Adrenal gland (tissue), 9 donors: ENCODE measurements at regions not wholly inside any gene's neighbourhood (a gene's known extent, or its start where the extent isn't known, plus 50 kb on each side); places are given as distances from the start of the nearest gene placed in this dataset.

Experiments
- DNase-seq, 7 donors: peaks; one replicate each; pipeline ENCODE4 v3.0.0-alpha.2; 2019 to 2020
- H3K27ac ChIP-seq, 5 donors: fragments of 200-600 bp; sonication (generic) in 4 of 5; 1 replicate in 3 of 5; 2 replicates in 2 of 5; pipeline versions ENCODE4 v1.5.1 to v1.8.0; 2016 to 2020; ENCODE audit warnings: mild to moderate bottlenecking in 1 of 5
- H3K27me3 ChIP-seq: fragments of 200-600 bp; 2 replicates; pipeline ENCODE4 v1.8.0; 2021
- H3K36me3 ChIP-seq, 2 donors: fragments of 200-600 bp; replicated peaks in 1 of 2; 1 replicate in 1 of 2; 2 replicates in 1 of 2; pipeline versions ENCODE4 v1.5.1 to v1.8.0; 2018 to 2022
- H3K4me1 ChIP-seq, 2 donors: fragments of 200-600 bp; replicated peaks in 1 of 2; 1 replicate in 1 of 2; 2 replicates in 1 of 2; pipeline versions ENCODE4 v1.5.1 to v1.8.0; 2018 to 2021
- H3K4me3 ChIP-seq, 4 donors: fragments of 200-600 bp; sonication (generic) in 3 of 4; one replicate each; pipeline ENCODE4 v1.5.1; 2016 to 2018
- H3K9me3 ChIP-seq, 3 donors: fragments of 200-600 bp; sonication (generic) in 1 of 3; replicated peaks in 1 of 3; 1 replicate in 2 of 3; 2 replicates in 1 of 3; pipeline versions ENCODE4 v1.5.1 to v1.8.0; 2016 to 2021
- POLR2A ChIP-seq, 2 donors: fragments of 450-650 bp; IDR thresholded peaks; one replicate each; pipeline ENCODE4 v1.6.1; 2017; ENCODE audit warnings: antibody characterized with exemption in 2 of 2, mild to moderate bottlenecking in 2 of 2, moderate library complexity in 1 of 2
- WGBS, 4 donors: extraction: QIAGEN DNeasy Blood & Tissue Kit in 2 of 4; methylation state at CpG; one replicate each; pipeline versions ENCODE4 v1.1.5 to v1.1.7; 2013 to 2017; 5-methylcytosine and 5-hydroxymethylcytosine counted together
- intact Hi-C, 2 donors: fragments of 100-400 bp; cut with DNase I; formaldehyde crosslinking; loops; one replicate each; pipeline versions ENCODE4 v1.14.1 to v1.15.0; 2022 to 2023
- TF ChIP-seq, protein P1 (sequence below), 6 experiments: fragments of 450-650 bp in 4 of 6; fragments of 200-600 bp in 2 of 6; sonication (generic) in 1 of 6; IDR thresholded peaks; 1 replicate in 5 of 6; 2 replicates in 1 of 6; pipeline versions ENCODE4 v1.5.1 to v1.8.0; 2016 to 2021; ENCODE audit warnings: antibody characterized with exemption in 6 of 6, mild to moderate bottlenecking in 2 of 6, moderate library complexity in 1 of 6
- donor health status: healthy with polysubstance abuse.
- donor health status: Bipolar disorder and iron deficiency.
- donor health status: DM: yes; HTN: yes; CAD: no.
- donor health status: DM: no; HTN: no; CAD: no.
- donor health status: DM: no; HTN: no; CAD: no.

DNA sequence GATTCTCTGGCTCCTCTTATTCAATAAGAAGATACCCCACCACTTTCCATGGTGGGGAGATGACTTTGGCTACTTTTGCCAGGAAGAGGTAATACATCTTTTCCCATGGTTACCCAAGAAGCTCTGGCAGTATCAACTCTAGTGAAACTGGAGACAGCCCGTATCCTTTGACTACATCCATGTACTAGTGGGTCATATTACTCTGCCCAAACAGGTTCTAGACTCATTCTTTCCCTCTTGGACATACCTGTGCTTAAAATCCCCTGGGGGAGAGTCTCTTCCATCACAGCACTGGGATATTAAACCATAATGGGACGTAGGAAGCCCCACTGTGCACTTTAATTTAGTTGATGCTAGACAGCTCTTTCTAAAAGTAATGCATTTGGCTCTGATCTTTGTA, 144.7 kb upstream of the KLF12 start:
- no peaks in the 10 kb centered on the region for H3K27me3 ChIP-seq
- H3K27ac ChIP-seq = no peak overlapping the region
- DNase-seq = no peak
- H3K4me1 ChIP-seq = no peaks in the 10 kb centered on the region
- no peak overlapping the region for H3K4me3 ChIP-seq
- no peaks in the 10 kb centered on the region for H3K9me3 ChIP-seq
- no peaks in the 10 kb centered on the region for H3K36me3 ChIP-seq
- 85 to 94% (median 93%) methylated on average over 2 of the region's 2 CpGs for WGBS, 4 donors
- intact Hi-C loops = no loop called here
- TF ChIP-seq, protein P1, sequence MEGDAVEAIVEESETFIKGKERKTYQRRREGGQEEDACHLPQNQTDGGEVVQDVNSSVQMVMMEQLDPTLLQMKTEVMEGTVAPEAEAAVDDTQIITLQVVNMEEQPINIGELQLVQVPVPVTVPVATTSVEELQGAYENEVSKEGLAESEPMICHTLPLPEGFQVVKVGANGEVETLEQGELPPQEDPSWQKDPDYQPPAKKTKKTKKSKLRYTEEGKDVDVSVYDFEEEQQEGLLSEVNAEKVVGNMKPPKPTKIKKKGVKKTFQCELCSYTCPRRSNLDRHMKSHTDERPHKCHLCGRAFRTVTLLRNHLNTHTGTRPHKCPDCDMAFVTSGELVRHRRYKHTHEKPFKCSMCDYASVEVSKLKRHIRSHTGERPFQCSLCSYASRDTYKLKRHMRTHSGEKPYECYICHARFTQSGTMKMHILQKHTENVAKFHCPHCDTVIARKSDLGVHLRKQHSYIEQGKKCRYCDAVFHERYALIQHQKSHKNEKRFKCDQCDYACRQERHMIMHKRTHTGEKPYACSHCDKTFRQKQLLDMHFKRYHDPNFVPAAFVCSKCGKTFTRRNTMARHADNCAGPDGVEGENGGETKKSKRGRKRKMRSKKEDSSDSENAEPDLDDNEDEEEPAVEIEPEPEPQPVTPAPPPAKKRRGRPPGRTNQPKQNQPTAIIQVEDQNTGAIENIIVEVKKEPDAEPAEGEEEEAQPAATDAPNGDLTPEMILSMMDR (IDR thresholded peaks at IDR 0.05) = no peak
- TF ChIP-seq POLR2A (IDR thresholded peaks at IDR 0.05) = no peak

DNA sequence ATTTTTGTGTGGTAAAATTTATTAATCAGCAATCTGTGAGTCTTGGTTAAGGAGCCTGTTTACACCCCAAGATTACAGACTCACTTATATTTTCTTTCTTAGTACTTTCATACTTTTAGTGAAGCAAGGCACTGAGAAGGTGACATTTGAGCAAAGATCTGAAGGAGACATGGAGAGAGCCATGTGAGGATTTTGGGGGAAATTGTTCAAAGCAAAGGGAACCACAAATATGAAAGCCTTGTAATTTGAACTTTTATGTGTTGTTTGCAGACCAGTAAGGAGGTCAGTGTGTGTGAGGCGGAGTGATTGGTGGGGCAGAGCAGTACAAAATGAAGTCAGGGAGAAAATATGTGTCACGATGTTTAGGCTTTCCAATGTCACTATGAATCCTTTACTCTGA, 140.7 kb upstream of the KLF12 start:
- TF ChIP-seq, protein P1 (IDR thresholded peaks at IDR 0.05) = no peak
- TF ChIP-seq POLR2A (IDR thresholded peaks at IDR 0.05) = no peak
- intact Hi-C loops = no loop called here
- H3K27me3 ChIP-seq = no peaks in the 10 kb centered on the region
- no peaks in the 10 kb centered on the region for H3K4me1 ChIP-seq
- H3K4me3 ChIP-seq = no peak overlapping the region
- H3K9me3 ChIP-seq = peaks cover 0 to 5% (median 0%) of the 10 kb centered on the region in 3 donors
- DNase-seq = no peak
- H3K27ac ChIP-seq = no peak overlapping the region
- H3K36me3 ChIP-seq = no peaks in the 10 kb centered on the region
- 84 to 90% (median 86%) methylated on average over 2 of the region's 2 CpGs for WGBS, 4 donors

DNA sequence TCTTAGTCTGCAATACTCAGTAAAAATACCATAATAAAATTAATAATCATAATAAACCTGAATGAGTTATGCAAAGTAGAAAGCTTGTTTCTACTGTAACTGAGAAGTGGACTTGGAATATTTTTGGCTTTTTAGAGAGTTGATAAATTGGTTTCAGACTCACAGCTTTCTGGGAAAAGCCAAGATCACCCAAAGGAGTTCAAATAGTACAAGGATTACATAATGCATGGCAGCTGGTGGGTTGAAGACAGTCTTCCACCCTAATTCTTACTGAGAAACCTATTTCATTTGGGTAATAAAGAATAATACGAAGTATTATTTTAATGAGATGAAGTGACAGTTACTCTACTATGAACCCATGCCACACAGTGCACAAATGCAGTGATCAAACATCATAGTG, 139.4 kb upstream of the KLF12 start:
- TF ChIP-seq POLR2A (IDR thresholded peaks at IDR 0.05) = no peak
- TF ChIP-seq, protein P1 (IDR thresholded peaks at IDR 0.05) = no peak
- no peak for DNase-seq
- peaks cover 0 to 5% (median 0%) of the 10 kb centered on the region in 3 donors for H3K9me3 ChIP-seq
- H3K36me3 ChIP-seq = no peaks in the 10 kb centered on the region
- H3K27ac ChIP-seq = no peak overlapping the region
- no peak overlapping the region for H3K4me3 ChIP-seq
- intact Hi-C loops = no loop called here
- H3K27me3 ChIP-seq = no peaks in the 10 kb centered on the region
- H3K4me1 ChIP-seq = no peaks in the 10 kb centered on the region
- 63 to 81% (median 71%) methylated on average over 1 of the region's 1 CpG for WGBS, 4 donors

DNA sequence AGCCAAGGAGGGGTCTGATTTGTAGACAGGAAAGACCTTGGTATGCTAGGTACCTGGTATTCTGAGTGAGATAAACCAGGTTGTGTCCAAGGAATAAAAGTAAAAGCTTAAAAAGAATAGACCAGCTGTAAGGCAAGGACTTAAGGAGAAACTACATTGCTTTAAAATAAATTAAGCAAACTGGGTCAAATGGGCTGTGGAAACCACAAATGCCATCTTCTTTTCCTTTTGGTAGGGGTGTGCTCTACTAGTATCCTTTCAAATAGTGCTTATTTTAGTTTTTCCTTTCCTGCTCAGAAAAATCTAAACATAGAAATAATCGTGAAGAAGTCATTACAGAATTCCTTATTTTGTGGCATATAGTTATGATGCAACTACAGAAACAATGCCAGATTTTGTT, 138.6 kb upstream of the KLF12 start:
- no peak for TF ChIP-seq POLR2A (IDR thresholded peaks at IDR 0.05)
- TF ChIP-seq, protein P1 (IDR thresholded peaks at IDR 0.05) = no peak
- WGBS, 4 donors = 49 to 60% (median 52%) methylated on average over 1 of the region's 1 CpG

More for the DNA sequence above, 138.6 kb upstream of the KLF12 start:
- no peaks in the 10 kb centered on the region for H3K36me3 ChIP-seq
- no peak overlapping the region for H3K4me3 ChIP-seq
- intact Hi-C loops = no loop called here
- peaks cover 0 to 5% (median 0%) of the 10 kb centered on the region in 3 donors for H3K9me3 ChIP-seq
- H3K4me1 ChIP-seq = no peaks in the 10 kb centered on the region
- H3K27ac ChIP-seq = no peak overlapping the region
- DNase-seq = no peak
- H3K27me3 ChIP-seq = no peaks in the 10 kb centered on the region
